ENCODE measurements at regions not wholly inside any gene's neighbourhood (a gene's known extent, or its start where the extent isn't known, plus 50 kb on each side); places are given as distances from the start of the nearest gene placed in this dataset.

GRCh38 chr2:160581448-160581847, 87.8 kb upstream of the RBMS1 start:
- Histone ChIP-seq H3K36me3 (no peaks in the 10 kb centered on the region), H3K4me3 (no peak overlapping the region), H3K4me1 (peaks cover 0 to 3% (median under 1%) of the 10 kb centered on the region in 10 experiments; a peak in 8 of 20 replicates), H3K9me3 (replicated peaks in 1 of 11) (peaks cover 0 to 5% (median 0%) of the 10 kb centered on the region in 11 experiments; a peak in 1 of 22 replicates), H3K4me2 (no peak overlapping the region), H3K9ac (no peak overlapping the region), H4K20me1 (no peaks in the 10 kb centered on the region), H3K27ac (no peak overlapping the region), H3K27me3 (no peaks in the 10 kb centered on the region)
- no peak for TF ChIP-seq Cebpa-rat (IDR thresholded peaks at IDR 0.05)

GRCh38 chr2:160582081-160582480, 88.5 kb upstream of the RBMS1 start:
- H3K27ac ChIP-seq = no peak overlapping the region

GRCh38 chr2:160582490-160583145, 89.0 kb upstream of the RBMS1 start:
- Histone ChIP-seq H3K4me2 (no peak overlapping the region), H3K27ac (no peak overlapping the region), H3K4me1 (no peaks in the 10 kb centered on the region; a peak in 2 of 20 replicates), H3K36me3 (no peaks in the 10 kb centered on the region), H4K20me1 (no peaks in the 10 kb centered on the region), H3K9me3 (replicated peaks in 1 of 11) (peaks cover 0 to 5% (median 0%) of the 10 kb centered on the region in 11 experiments; a peak in 1 of 22 replicates), H3K4me3 (no peak overlapping the region), H3K9ac (no peak overlapping the region), H3K27me3 (no peaks in the 10 kb centered on the region)
- no peak for TF ChIP-seq Cebpa-rat (IDR thresholded peaks at IDR 0.05)

More at GRCh38 chr2:160582081-160582480, 88.5 kb upstream of the RBMS1 start:
- TF ChIP-seq Cebpa-rat (IDR thresholded peaks at IDR 0.05) = no peak
- no peak overlapping the region for H3K9ac ChIP-seq
- H3K9me3 ChIP-seq (replicated peaks in 1 of 11) = peaks cover 0 to 5% (median 0%) of the 10 kb centered on the region in 11 experiments; a peak in 1 of 22 replicates
- no peaks in the 10 kb centered on the region for H3K36me3 ChIP-seq
- no peak overlapping the region for H3K4me3 ChIP-seq
- no peak overlapping the region for H3K4me2 ChIP-seq
- no peaks in the 10 kb centered on the region; a peak in 2 of 20 replicates for H3K4me1 ChIP-seq
- no peaks in the 10 kb centered on the region for H3K27me3 ChIP-seq
- H4K20me1 ChIP-seq = no peaks in the 10 kb centered on the region

- Histone ChIP-seq H3K4me1 (no peaks in the 10 kb centered on the region; a peak in 2 of 20 replicates), H3K9ac (no peak overlapping the region), H3K4me2 (no peak overlapping the region), H3K4me3 (no peak overlapping the region), H3K27ac (no peak overlapping the region), H3K36me3 (no peaks in the 10 kb centered on the region), H3K9me3 (replicated peaks in 1 of 11) (peaks cover 0 to 5% (median 0%) of the 10 kb centered on the region in 11 experiments; a peak in 1 of 22 replicates), H4K20me1 (no peaks in the 10 kb centered on the region), H3K27me3 (no peaks in the 10 kb centered on the region)
- TF ChIP-seq Cebpa-rat (IDR thresholded peaks at IDR 0.05) = no peak
These were observed 89.5 kb upstream of the RBMS1 start for GRCh38 chr2:160583146-160583535.

- Histone ChIP-seq H3K36me3 (no peaks in the 10 kb centered on the region), H3K4me3 (no peak overlapping the region), H3K27me3 (no peaks in the 10 kb centered on the region), H4K20me1 (no peaks in the 10 kb centered on the region), H3K4me2 (no peak overlapping the region), H3K4me1 (no peaks in the 10 kb centered on the region; a peak in 2 of 20 replicates), H3K9ac (no peak overlapping the region), H3K27ac (no peak overlapping the region), H3K9me3 (replicated peaks in 1 of 11) (no peaks in the 10 kb centered on the region)
- no peak for TF ChIP-seq Cebpa-rat (IDR thresholded peaks at IDR 0.05)
These were observed 90.4 kb upstream of the RBMS1 start for GRCh38 chr2:160583813-160584537.

GRCh38 chr2:160584972-160585494, 91.4 kb upstream of the RBMS1 start:
- H3K4me3 ChIP-seq = no peak overlapping the region
- H3K27me3 ChIP-seq = no peaks in the 10 kb centered on the region
- TF ChIP-seq Cebpa-rat (IDR thresholded peaks at IDR 0.05) = no peak
- no peak overlapping the region for H3K9ac ChIP-seq
- no peaks in the 10 kb centered on the region for H3K9me3 ChIP-seq (replicated peaks in 1 of 11)
- no peak overlapping the region for H3K27ac ChIP-seq
- no peaks in the 10 kb centered on the region for H4K20me1 ChIP-seq
- H3K4me2 ChIP-seq = no peak overlapping the region
- H3K36me3 ChIP-seq = no peaks in the 10 kb centered on the region
- H3K4me1 ChIP-seq = no peaks in the 10 kb centered on the region; a peak in 2 of 20 replicates

GRCh38 chr2:160590664-160591063, 97.1 kb upstream of the RBMS1 start:
- Histone ChIP-seq H3K4me2 (no peak overlapping the region), H4K20me1 (no peaks in the 10 kb centered on the region), H3K9ac (no peak overlapping the region), H3K27ac (no peak overlapping the region), H3K4me3 (no peak overlapping the region), H3K27me3 (no peaks in the 10 kb centered on the region), H3K36me3 (no peaks in the 10 kb centered on the region), H3K9me3 (replicated peaks in 1 of 11) (peaks cover 0 to 5% (median 0%) of the 10 kb centered on the region in 11 experiments; a peak in 2 of 22 replicates), H3K4me1 (no peaks in the 10 kb centered on the region; a peak in 2 of 20 replicates)
- TF ChIP-seq Cebpa-rat (IDR thresholded peaks at IDR 0.05) = no peak

- no peak overlapping the region for H3K4me2 ChIP-seq
- H3K27me3 ChIP-seq = no peaks in the 10 kb centered on the region
- H3K9ac ChIP-seq = no peak overlapping the region
- H3K4me3 ChIP-seq = no peak overlapping the region
- H3K9me3 ChIP-seq (replicated peaks in 1 of 11) = peaks cover 0 to 5% (median 0%) of the 10 kb centered on the region in 11 experiments; a peak in 2 of 22 replicates
- no peak for TF ChIP-seq Cebpa-rat (IDR thresholded peaks at IDR 0.05)
- no peaks in the 10 kb centered on the region for H3K36me3 ChIP-seq
- H3K27ac ChIP-seq = no peak overlapping the region
- H3K4me1 ChIP-seq = no peaks in the 10 kb centered on the region
- H4K20me1 ChIP-seq = no peaks in the 10 kb centered on the region
These were observed 98.8 kb upstream of the RBMS1 start for GRCh38 chr2:160592401-160592800.

GRCh38 chr2:160592993-160593392, 99.4 kb upstream of the RBMS1 start:
- H3K36me3 ChIP-seq = no peaks in the 10 kb centered on the region
- no peaks in the 10 kb centered on the region for H4K20me1 ChIP-seq
- peaks cover 0 to 5% (median 0%) of the 10 kb centered on the region in 11 experiments; a peak in 2 of 22 replicates for H3K9me3 ChIP-seq (replicated peaks in 1 of 11)
- H3K4me3 ChIP-seq = no peak overlapping the region
- H3K27me3 ChIP-seq = no peaks in the 10 kb centered on the region
- TF ChIP-seq Cebpa-rat (IDR thresholded peaks at IDR 0.05) = no peak
- no peak overlapping the region for H3K4me2 ChIP-seq
- H3K4me1 ChIP-seq = no peaks in the 10 kb centered on the region
- H3K9ac ChIP-seq = no peak overlapping the region
- no peak overlapping the region for H3K27ac ChIP-seq

Measured in BLaER1 treated with 17β-estradiol and CSF1 and Interleukin-3, amounts not matched to agents 10 nM and 100 nM (cell line).